Body of pancreas (tissue), 4 donors: ENCODE measurements at regions not wholly inside any gene's neighbourhood (a gene's known extent, or its start where the extent isn't known, plus 50 kb on each side); places are given as distances from the start of the nearest gene placed in this dataset.

Experiments
- CTCF ChIP-seq, 7 experiments: fragments of 450-650 bp in 4 of 7; fragments of 200-600 bp in 3 of 7; sonication (generic) in 3 of 7; IDR thresholded peaks; one replicate each; pipeline ENCODE4 v1.5.1; 2016 to 2019; ENCODE audit warnings: antibody characterized with exemption in 7 of 7
- POLR2A ChIP-seq, 3 donors: fragments of 450-650 bp; IDR thresholded peaks; one replicate each; pipeline ENCODE4 v1.6.1; 2016; ENCODE audit warnings: antibody characterized with exemption in 3 of 3, mild to moderate bottlenecking in 2 of 3

GRCh38 chr15:35669432-35670045 is 123.6 kb upstream of the DPH6 start:
- TF ChIP-seq CTCF (IDR thresholded peaks at IDR 0.05) (no peak), POLR2A (IDR thresholded peaks at IDR 0.05) (no peak)
